ENCODE measurements at regions not wholly inside any gene's neighbourhood (a gene's known extent, or its start where the extent isn't known, plus 50 kb on each side); places are given as distances from the start of the nearest gene placed in this dataset.
"Not testable (repeated sequence)": the region's sequence is repeated elsewhere in the genome, so short reads cannot be mapped to it uniquely, and the experiment has no call there.

DNA sequence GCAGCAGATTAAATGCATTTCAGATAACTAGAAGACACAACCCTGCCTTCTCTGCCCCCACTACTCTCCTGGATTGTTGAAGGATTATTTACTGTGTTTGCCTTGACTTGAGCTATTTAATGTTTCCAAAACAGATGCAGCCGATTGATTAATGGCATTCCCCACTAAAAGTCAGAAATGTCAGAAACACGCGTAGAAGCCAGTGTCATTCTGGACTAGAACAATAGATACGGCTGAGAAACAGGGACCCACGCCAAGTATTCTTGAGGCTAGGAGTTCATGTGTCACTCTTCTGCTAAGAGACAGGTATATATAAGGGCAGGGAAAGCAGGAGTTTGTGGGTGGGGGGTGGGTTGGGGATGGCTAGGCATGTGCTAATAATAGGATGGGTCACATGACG lies 366.7 kb upstream of the PROX1 start:
- DNase-seq (ENCODE audit: insufficient read length, low spot score) (no peak), FAIRE-seq (no peak)

DNA sequence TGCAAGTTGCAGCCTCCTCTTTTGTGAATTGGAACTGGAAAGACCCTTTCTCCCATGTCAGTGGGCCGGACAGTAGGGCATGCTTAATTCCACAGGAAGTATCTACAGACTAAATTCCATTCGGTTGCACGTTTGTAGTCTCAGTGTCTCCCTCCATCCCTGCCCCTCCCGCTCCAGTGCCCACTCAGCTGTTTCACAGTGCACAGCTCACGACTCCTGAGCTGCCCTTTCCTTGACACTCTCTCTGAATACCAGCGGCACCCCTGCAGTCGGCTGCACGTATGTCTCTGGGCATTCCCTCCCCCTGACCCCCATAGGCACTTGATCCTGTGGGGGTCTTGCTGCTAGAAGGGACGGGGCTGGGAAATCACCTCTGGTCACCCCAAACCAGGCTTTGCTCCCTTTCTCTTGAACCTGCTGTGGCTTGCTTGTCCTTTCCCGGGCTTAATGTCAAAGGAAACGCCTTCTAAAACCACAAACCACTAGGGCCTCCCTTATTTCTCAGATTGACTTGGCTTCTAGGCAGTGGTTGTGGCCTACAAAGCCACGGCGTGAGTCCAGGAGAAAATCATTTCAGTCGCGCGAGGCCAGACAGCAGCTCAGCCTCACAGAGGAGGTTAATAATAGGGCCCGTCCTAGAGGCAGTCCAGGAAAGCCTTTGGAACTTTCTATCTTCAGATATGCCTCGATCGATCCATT lies 365.3 kb upstream of the PROX1 start:
- DNase-seq (ENCODE audit: insufficient read length, low spot score) (no peak), FAIRE-seq (no peak)

DNA sequence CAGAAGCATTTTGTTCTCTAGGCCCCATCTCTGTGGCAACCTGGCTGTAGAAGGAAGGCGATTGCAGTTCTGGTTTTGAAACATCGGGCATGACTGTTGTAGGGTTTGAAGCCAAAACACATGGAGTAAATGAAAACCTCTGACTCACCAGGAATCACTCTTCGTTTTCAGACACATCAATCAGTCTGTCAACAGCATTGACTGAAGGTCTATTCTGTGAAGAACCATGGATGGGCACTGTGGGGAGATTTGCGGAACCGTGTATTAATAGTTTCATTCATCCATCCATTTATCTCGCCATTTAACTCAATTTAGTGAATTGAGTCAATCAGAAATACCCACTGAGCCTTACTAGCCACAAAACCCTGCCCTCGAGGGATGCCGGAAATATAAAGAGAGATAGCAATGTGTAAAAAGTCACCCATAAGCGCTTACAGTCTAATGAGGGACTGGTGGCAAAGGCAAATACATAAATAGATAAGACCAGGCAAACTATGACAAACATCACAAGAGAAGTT lies 364.6 kb upstream of the PROX1 start:
- FAIRE-seq, result no peak

GRCh38 chr1:213623862-213624261 lies 363.9 kb upstream of the PROX1 start:
- DNase-seq (ENCODE audit: insufficient read length, low spot score) (no peak), FAIRE-seq (no peak)

More for the DNA sequence above, 364.6 kb upstream of the PROX1 start:
- DNase-seq (ENCODE audit: insufficient read length, low spot score), result no peak

GRCh38 chr1:213636778-213637177 lies 351.0 kb upstream of the PROX1 start:
- not testable (repeated sequence) for DNase-seq (ENCODE audit: insufficient read length, low spot score); FAIRE-seq

DNA sequence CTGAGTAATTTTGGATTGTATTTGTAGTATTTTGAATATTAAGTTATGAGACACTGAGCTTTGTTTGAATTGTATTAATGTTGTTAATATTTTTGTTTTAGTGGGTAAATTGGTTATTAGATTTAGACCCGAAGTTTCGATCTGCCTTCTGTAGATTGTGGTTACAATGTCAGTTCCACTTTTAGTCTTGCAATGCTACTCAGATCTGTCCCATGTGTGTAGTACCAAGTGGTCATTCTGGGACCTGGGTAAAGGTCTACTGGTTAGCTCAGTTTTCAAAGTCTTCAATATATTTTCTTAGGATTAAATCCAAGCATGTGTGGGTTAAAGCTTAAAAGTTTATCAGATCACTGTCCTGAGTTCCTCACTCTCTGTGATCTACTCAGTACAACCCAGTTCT lies 346.5 kb upstream of the PROX1 start:
- DNase-seq (ENCODE audit: insufficient read length, low spot score), result no peak
- no peak for FAIRE-seq

- FAIRE-seq (no peak), DNase-seq (ENCODE audit: insufficient read length, low spot score) (no peak)
Measured at GRCh38 chr1:213643360-213643759, 344.4 kb upstream of the PROX1 start.

DNA sequence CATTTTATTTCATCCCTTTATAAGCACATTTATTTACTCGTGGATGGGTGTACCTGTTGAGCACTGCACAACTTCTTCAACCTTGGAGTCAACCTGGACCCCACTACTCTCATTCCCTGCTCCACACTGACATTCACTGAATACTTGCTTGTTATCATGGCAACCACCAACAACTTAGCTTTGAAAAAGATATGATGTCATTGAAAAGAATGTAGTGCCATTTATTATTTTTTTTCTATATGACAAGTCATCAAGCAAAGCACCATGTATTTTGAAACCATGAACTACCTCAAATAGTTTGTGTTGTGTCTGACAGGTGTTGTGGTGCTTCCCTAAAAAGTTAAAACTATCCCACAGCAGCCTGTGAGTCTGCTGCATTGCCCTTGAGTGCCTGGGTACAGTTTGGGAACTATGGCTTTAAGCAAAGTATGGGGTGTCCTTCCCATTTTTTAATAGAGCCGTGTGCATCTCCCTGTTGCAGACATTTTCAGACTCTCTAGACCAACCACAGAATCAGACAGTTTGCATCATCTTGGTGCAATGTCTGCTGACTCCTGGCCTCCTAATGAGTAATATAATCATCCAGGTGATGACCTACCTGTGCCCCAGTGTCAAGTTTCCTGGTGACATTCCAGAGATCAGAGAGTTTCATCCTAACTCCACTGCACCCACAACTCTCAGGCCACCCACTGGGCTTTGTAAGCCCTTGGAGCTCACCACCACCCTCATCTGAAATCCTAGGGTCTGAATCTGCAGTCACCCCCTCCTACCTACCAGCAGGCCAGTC lies 339.7 kb upstream of the PROX1 start:
- DNase-seq (ENCODE audit: insufficient read length, low spot score) (no peak), FAIRE-seq (no peak)

GRCh38 chr1:213649373-213649772 lies 338.4 kb upstream of the PROX1 start:
- no peak for FAIRE-seq

DNA sequence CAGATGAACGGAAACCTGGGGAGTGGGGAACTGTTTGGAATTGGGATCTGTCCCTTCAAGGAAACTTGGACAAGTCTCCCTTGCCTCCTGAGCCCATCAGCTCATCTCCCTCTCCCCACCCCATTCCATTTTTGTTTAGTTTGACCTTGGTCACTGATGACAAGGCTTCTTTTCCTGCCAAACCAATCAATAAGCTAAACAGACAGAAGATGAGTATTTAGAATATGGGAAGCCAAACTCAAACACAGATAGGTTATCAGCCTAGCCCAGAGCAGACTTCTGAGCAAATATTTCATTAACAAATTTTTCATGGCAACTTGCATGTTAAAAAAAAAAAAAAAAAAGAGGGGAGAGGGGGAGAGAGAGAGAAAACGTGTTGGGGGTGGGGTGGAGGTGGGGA lies 337.2 kb upstream of the PROX1 start:
- no peak for FAIRE-seq
- no peak for DNase-seq (ENCODE audit: insufficient read length, low spot score)

More at GRCh38 chr1:213649373-213649772, 338.4 kb upstream of the PROX1 start:
- no peak for DNase-seq (ENCODE audit: insufficient read length, low spot score)

DNA sequence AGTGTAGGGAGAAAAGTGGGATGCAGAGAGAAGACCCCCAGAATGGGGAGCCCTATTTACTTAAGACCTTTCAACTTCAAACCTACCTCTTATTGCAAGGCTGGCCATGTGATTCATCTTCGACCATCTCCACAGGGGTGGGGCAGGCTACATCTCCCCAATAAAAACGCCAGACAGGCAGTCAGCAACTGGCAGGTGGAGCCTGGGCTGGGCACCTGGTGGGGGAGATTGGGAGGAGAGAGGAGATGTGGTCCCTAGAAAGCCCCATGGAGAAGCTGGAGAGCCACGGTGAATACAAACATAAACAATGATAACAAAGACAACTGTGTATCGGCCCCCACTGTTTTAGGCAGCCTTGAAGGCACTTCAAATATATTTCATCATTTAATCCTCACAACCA lies 336.7 kb upstream of the PROX1 start:
- no peak for FAIRE-seq
- DNase-seq (ENCODE audit: insufficient read length, low spot score), result no peak

DNA sequence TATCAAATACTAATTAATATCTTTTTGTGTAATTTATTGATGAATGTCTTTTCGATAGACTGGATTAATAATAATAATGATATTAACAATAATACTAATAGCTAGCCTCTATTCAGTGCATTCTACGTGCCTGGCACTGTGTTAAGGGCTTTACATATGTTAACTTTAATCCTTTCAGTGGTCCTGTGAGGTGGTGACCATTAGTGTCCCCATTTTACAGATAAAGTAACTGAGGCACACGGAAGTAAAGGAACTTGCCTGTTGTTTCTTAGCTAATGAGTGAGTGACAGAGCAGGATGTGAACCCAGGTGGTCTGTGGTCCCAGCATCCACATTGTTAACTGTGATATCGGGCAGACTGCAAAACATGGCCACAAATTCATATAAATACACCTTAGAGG lies 335.7 kb upstream of the PROX1 start:
- no peak for FAIRE-seq
- no peak for DNase-seq (ENCODE audit: insufficient read length, low spot score)

GRCh38 chr1:213656039-213656438 lies 331.7 kb upstream of the PROX1 start:
- DNase-seq (ENCODE audit: insufficient read length, low spot score) (no peak), FAIRE-seq (no peak)

GRCh38 chr1:213656503-213656902 lies 331.3 kb upstream of the PROX1 start:
- FAIRE-seq, result no peak

DNA sequence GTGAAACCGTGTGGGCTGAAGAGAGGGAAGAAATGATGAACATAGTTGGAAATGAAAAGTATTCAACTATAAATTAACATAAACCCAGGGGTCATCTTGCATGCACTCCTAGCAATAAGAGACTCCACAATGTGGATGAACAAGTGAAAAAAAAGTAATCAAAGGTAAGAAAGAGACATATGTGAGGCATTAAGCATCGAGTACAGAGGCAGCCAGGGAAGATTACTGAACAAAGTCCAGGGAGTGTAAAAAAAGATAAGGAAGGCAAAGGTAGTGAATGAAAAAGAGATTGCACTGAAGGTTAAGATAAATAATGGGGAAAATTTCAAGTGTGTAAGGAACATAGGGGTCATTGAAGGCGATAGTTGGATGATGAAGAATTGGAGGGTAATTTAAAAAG lies 330.8 kb upstream of the PROX1 start:
- DNase-seq (ENCODE audit: insufficient read length, low spot score) (no peak), FAIRE-seq (no peak)

More at GRCh38 chr1:213656503-213656902, 331.3 kb upstream of the PROX1 start:
- DNase-seq (ENCODE audit: insufficient read length, low spot score), result no peak

GRCh38 chr1:213657879-213658278 lies 329.9 kb upstream of the PROX1 start:
- no peak for FAIRE-seq
- no peak for DNase-seq (ENCODE audit: insufficient read length, low spot score)

GRCh38 chr1:213658457-213658856 lies 329.3 kb upstream of the PROX1 start:
- DNase-seq (ENCODE audit: insufficient read length, low spot score) (no peak), FAIRE-seq (no peak)

DNA sequence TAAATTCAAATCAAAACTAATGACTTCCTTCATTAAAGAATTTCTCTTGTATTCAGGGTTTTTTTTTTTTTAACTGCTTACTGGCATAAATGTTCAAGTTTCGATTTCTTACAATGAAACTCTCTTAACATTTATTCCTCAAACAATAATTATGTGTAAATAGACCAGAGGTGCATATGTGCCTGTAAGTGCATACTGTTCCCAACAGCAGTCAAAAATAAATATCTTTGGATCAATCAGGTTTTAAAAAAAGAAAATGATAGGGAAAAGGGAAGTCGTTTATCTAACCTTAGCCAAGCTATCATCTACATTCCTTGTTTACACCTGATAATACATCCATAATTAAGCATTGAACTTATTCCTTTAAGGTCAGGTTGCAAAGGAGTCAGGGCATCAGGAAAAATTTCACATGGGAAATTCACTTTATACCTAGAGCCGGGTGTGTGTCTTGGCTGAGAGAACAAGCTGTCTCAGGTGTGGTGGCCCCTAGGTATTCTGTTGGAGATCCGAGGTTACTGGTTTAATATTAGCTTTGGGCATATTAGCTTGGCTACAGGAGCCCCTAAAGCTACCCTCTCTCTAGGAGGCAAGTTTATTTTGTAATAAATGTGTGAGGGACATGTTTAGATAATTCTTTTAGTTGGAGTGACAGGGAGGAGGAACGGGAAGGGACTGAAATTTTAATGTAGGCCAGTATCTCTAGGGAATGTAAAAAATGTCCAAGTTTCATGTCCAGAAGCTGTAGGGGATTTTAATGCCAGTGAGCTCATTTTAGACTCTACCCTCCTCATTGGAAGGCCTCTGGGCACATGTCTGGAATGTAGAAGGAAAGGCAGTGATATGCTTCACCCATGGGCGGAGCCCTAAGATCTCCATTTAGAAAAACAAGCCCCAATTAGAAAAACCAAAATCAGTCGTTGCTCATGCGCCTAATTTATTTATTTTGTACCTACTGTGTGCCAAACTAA lies 327.9 kb upstream of the PROX1 start:
- FAIRE-seq, result no peak
- no peak for DNase-seq (ENCODE audit: insufficient read length, low spot score)

DNA sequence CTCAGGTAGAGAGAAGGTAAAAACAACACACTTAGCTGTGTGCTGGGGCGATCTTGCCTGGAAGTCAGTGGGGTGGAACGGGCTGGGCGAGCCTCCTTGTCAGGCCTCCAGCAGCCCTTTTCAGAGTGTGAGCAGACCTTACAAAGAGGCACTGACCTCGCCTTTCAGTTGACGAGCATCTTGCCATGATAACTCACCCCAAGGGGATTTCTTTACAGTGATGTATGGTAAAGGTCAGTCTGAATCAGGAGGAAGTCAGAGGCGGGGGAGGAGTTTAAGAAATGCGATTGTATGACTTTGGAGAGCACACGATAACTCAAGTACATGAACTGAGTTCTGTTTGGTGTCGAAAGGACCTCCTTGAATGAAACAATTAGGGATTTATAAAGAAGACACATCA lies 326.5 kb upstream of the PROX1 start:
- DNase-seq (ENCODE audit: insufficient read length, low spot score) (no peak), FAIRE-seq (no peak)

DNA sequence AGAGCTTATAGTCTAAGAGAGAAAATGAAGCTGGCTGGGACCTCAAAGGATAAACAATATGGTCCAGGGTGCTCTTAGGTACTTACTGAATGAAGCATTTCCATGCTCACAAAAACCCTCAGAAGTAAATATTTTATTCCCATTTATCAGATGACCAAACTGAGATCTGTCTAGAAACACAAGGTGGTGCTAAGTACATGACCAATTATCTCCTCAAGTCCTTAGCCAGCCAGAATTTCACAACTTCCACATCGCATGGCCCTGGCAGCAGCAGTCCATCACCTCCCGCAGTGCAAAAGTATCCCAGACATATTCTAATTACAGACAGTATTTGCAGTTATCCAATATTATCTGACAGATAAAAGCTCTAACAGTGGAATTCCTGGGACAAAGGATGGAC lies 321.7 kb upstream of the PROX1 start:
- FAIRE-seq (no peak), DNase-seq (ENCODE audit: insufficient read length, low spot score) (no peak)

DNA sequence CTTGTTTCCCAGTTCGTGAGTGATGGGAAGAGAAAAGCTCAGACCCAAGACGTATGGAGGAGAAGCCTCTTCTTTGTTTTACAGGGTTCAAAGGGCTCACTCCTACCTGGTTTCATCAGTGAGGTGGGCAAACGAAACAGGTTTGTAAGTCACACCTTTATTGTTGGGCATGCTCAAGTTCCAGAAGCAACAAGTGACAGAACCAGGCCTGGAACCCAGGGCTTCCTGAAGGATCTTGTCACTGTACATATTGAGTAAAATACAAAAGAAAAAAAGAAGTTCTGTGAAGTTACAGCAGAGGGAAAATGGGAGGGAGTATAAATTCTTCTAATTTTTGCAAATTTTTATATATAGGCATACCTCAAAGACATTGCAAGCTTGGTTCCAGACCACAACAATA lies 320.9 kb upstream of the PROX1 start:
- FAIRE-seq (no peak), DNase-seq (ENCODE audit: insufficient read length, low spot score) (no peak)

All from HTR-8/SVneo (cell line).